Tibial artery (tissue), 4 donors: ENCODE measurements at regions not wholly inside any gene's neighbourhood (a gene's known extent, or its start where the extent isn't known, plus 50 kb on each side); places are given as distances from the start of the nearest gene placed in this dataset.

Experiments used
- DNase-seq, 2 donors: peaks; one replicate each; pipeline ENCODE4 v3.0.0-alpha.2; 2019
- H3K27ac ChIP-seq, 2 donors: fragments of 200-600 bp; sonication (generic) in 1 of 2; 1 replicate in 1 of 2; 2 replicates in 1 of 2; pipeline ENCODE4 v1.5.1; 2018 to 2019; ENCODE audit warnings: mild to moderate bottlenecking in 1 of 2
- H3K27me3 ChIP-seq, 2 donors: fragments of 200-600 bp; sonication (generic) in 1 of 2; one replicate each; pipeline versions ENCODE4 v1.5.1 to v1.6.0; 2016 to 2019
- H3K36me3 ChIP-seq, 3 donors: fragments of 200-600 bp; sonication (generic) in 2 of 3; one replicate each; pipeline ENCODE4 v1.5.1; 2016 to 2019; ENCODE audit warnings: mild to moderate bottlenecking in 2 of 3
- H3K4me1 ChIP-seq, 4 donors: fragments of 200-600 bp; sonication (generic) in 2 of 4; 1 replicate in 3 of 4; 2 replicates in 1 of 4; pipeline ENCODE4 v1.5.1; 2016 to 2019
- H3K4me3 ChIP-seq, 2 donors: fragments of 200-600 bp; sonication (generic) in 1 of 2; 1 replicate in 1 of 2; 2 replicates in 1 of 2; pipeline ENCODE4 v1.5.1; 2018 to 2019; ENCODE audit warnings: mild to moderate bottlenecking in 2 of 2
- H3K9me3 ChIP-seq, 3 donors: fragments of 200-600 bp; sonication (generic) in 1 of 3; one replicate each; pipeline ENCODE4 v1.5.1; 2016 to 2019
- CTCF ChIP-seq, 2 experiments: fragments of 200-600 bp in 1 of 2; fragments of 450-650 bp in 1 of 2; IDR thresholded peaks; one replicate each; pipeline ENCODE4 v1.5.1; 2017 to 2019; ENCODE audit warnings: antibody characterized with exemption in 2 of 2, mild to moderate bottlenecking in 1 of 2, moderate library complexity in 1 of 2
- intact Hi-C: fragments of 100-400 bp; cut with DNase I; formaldehyde crosslinking; loops from one replicate; pipeline ENCODE4 v1.15.0; 2023; ENCODE audit warnings: low total_unique reads

GRCh38 chr9:90457386-90458190 lies 185.0 kb downstream of the DIRAS2 start:
- Histone ChIP-seq H3K4me1 (no peaks in the 10 kb centered on the region), H3K27me3 (no peaks in the 10 kb centered on the region), H3K27ac (no peak overlapping the region), H3K9me3 (no peaks in the 10 kb centered on the region), H3K4me3 (no peak overlapping the region), H3K36me3 (no peaks in the 10 kb centered on the region)
- DNase-seq = no peak
- intact Hi-C loops = no loop called here
- no peak for TF ChIP-seq CTCF (IDR thresholded peaks at IDR 0.05)

GRCh38 chr9:90458485-90458884 lies 184.1 kb downstream of the DIRAS2 start:
- Histone ChIP-seq H3K4me1 (no peaks in the 10 kb centered on the region), H3K27ac (no peak overlapping the region), H3K36me3 (no peaks in the 10 kb centered on the region), H3K27me3 (no peaks in the 10 kb centered on the region), H3K9me3 (no peaks in the 10 kb centered on the region), H3K4me3 (no peak overlapping the region)
- intact Hi-C loops = no loop called here
- no peak for DNase-seq
- TF ChIP-seq CTCF (IDR thresholded peaks at IDR 0.05) = no peak

GRCh38 chr9:90459321-90459720 lies 183.3 kb downstream of the DIRAS2 start:
- intact Hi-C loops = no loop called here
- TF ChIP-seq CTCF (IDR thresholded peaks at IDR 0.05) = no peak

GRCh38 chr9:90460220-90460619 lies 182.4 kb downstream of the DIRAS2 start:
- H3K9me3 ChIP-seq = no peaks in the 10 kb centered on the region
- intact Hi-C loops = no loop called here
- DNase-seq = no peak

More at GRCh38 chr9:90459321-90459720, 183.3 kb downstream of the DIRAS2 start:
- H3K36me3 ChIP-seq = no peaks in the 10 kb centered on the region
- no peak overlapping the region for H3K27ac ChIP-seq
- H3K9me3 ChIP-seq = no peaks in the 10 kb centered on the region
- H3K4me1 ChIP-seq = no peaks in the 10 kb centered on the region
- no peaks in the 10 kb centered on the region for H3K27me3 ChIP-seq
- no peak for DNase-seq
- H3K4me3 ChIP-seq = no peak overlapping the region

GRCh38 chr9:90464978-90465377 lies 177.6 kb downstream of the DIRAS2 start:
- DNase-seq = no peak
- TF ChIP-seq CTCF (IDR thresholded peaks at IDR 0.05) = no peak
- H3K27me3 ChIP-seq = no peaks in the 10 kb centered on the region
- H3K4me1 ChIP-seq = no peaks in the 10 kb centered on the region
- no peaks in the 10 kb centered on the region for H3K36me3 ChIP-seq
- no peak overlapping the region for H3K4me3 ChIP-seq
- H3K9me3 ChIP-seq = no peaks in the 10 kb centered on the region
- no peak overlapping the region for H3K27ac ChIP-seq
- intact Hi-C loops = no loop called here

More at GRCh38 chr9:90460220-90460619, 182.4 kb downstream of the DIRAS2 start:
- TF ChIP-seq CTCF (IDR thresholded peaks at IDR 0.05) = no peak
- no peak overlapping the region for H3K4me3 ChIP-seq
- no peaks in the 10 kb centered on the region for H3K36me3 ChIP-seq
- no peaks in the 10 kb centered on the region for H3K27me3 ChIP-seq
- no peak overlapping the region for H3K27ac ChIP-seq
- H3K4me1 ChIP-seq = no peaks in the 10 kb centered on the region
